GM12801 (cell line): ENCODE measurements at regions not wholly inside any gene's neighbourhood (a gene's known extent, or its start where the extent isn't known, plus 50 kb on each side); places are given as distances from the start of the nearest gene placed in this dataset.

Experiments used
- CTCF ChIP-seq: IDR thresholded peaks from one replicate; pipeline ENCODE4 v1.5.1; 2011; ENCODE audit warnings: control low read depth; ENCODE audit not compliant: insufficient read length; ENCODE audit errors: extremely low read depth

GRCh38 chr4:182107931-182108330, 135.3 kb upstream of the TENM3 start:
- no peak for TF ChIP-seq CTCF

GRCh38 chr4:182111586-182111985, 131.6 kb upstream of the TENM3 start:
- no peak for TF ChIP-seq CTCF

- TF ChIP-seq CTCF, result no peak
These were observed 129.4 kb upstream of the TENM3 start for GRCh38 chr4:182113779-182114178.

GRCh38 chr4:182124359-182124758, 118.8 kb upstream of the TENM3 start:
- no peak for TF ChIP-seq CTCF

- TF ChIP-seq CTCF, result no peak
These were observed 117.1 kb upstream of the TENM3 start for GRCh38 chr4:182126096-182126495.

- TF ChIP-seq CTCF, result no peak
These were observed 116.6 kb upstream of the TENM3 start for GRCh38 chr4:182126603-182127002.

- no peak for TF ChIP-seq CTCF
These were observed 110.2 kb upstream of the TENM3 start for GRCh38 chr4:182133033-182133432.

- no peak for TF ChIP-seq CTCF
These were observed 108.9 kb upstream of the TENM3 start for GRCh38 chr4:182134261-182134660.
